ENCODE measurements at regions not wholly inside any gene's neighbourhood (a gene's known extent, or its start where the extent isn't known, plus 50 kb on each side); places are given as distances from the start of the nearest gene placed in this dataset.
A peak's percentile ranks its signal among the peaks of the same experiment; 100 is the strongest.
"Not testable (repeated sequence)": the region's sequence is repeated elsewhere in the genome, so short reads cannot be mapped to it uniquely, and the experiment has no call there.

GRCh38 chr12:124379379-124379937 is 84.6 kb downstream of the RFLNA start:
- H3K9ac ChIP-seq: no peak overlapping the region
- no peak for TF ChIP-seq Cebpa-rat (IDR thresholded peaks at IDR 0.05)
- peak overlapping the region; percentile 66 to 94 (median 88) for H3K4me2 ChIP-seq
- H3K4me1 ChIP-seq: peaks cover 57 to 90% (median 76%) of the 10 kb centered on the region in 10 experiments
- peaks cover 98 to 100% (median 100%) of the 10 kb centered on the region in 11 experiments for H4K20me1 ChIP-seq
- no peaks in the 10 kb centered on the region for H3K9me3 ChIP-seq (replicated peaks in 1 of 11)
- H3K36me3 ChIP-seq: peaks cover 34 to 86% (median 67%) of the 10 kb centered on the region in 11 experiments
- H3K27ac ChIP-seq: peak overlapping the region in 3 of 11 experiments; percentile 34 to 43 (median 34); a peak in 2 of 22 replicates
- H3K4me3 ChIP-seq: no peak overlapping the region; a peak in 1 of 20 replicates
- H3K27me3 ChIP-seq: no peaks in the 10 kb centered on the region

GRCh38 chr12:124378926-124379325 is 84.0 kb downstream of the RFLNA start:
- Histone ChIP-seq H3K4me2 (peak overlapping the region; percentile 66 to 94 (median 88)), H3K27ac (no peak overlapping the region), H4K20me1 (peaks cover 98 to 100% (median 100%) of the 10 kb centered on the region in 11 experiments)

GRCh38 chr12:124377981-124378509 is 83.2 kb downstream of the RFLNA start:
- Histone ChIP-seq H3K4me1 (peaks cover 44 to 76% (median 65%) of the 10 kb centered on the region in 10 experiments), H3K4me3 (no peak overlapping the region), H3K4me2 (peak overlapping the region in 3 of 11 experiments; percentile 5 to 90 (median 21); a peak in 2 of 22 replicates), H4K20me1 (peaks cover 89 to 98% (median 94%) of the 10 kb centered on the region in 11 experiments), H3K27me3 (no peaks in the 10 kb centered on the region), H3K9me3 (replicated peaks in 1 of 11) (no peaks in the 10 kb centered on the region), H3K27ac (no peak overlapping the region), H3K9ac (no peak overlapping the region), H3K36me3 (peaks cover 37 to 84% (median 65%) of the 10 kb centered on the region in 11 experiments)
- TF ChIP-seq Cebpa-rat (IDR thresholded peaks at IDR 0.05): no peak

More at GRCh38 chr12:124378926-124379325, 84.0 kb downstream of the RFLNA start:
- no peak overlapping the region for H3K4me3 ChIP-seq
- H3K36me3 ChIP-seq: peaks cover 39 to 86% (median 69%) of the 10 kb centered on the region in 11 experiments
- peaks cover 52 to 85% (median 71%) of the 10 kb centered on the region in 10 experiments for H3K4me1 ChIP-seq
- H3K27me3 ChIP-seq: no peaks in the 10 kb centered on the region
- TF ChIP-seq Cebpa-rat (IDR thresholded peaks at IDR 0.05): no peak
- H3K9ac ChIP-seq: no peak overlapping the region
- H3K9me3 ChIP-seq (replicated peaks in 1 of 11): no peaks in the 10 kb centered on the region

- Histone ChIP-seq H3K4me2 (peak overlapping the region in 9 of 11 experiments; percentile 35 to 82 (median 64); a peak in 16 of 22 replicates), H3K4me3 (no peak overlapping the region), H3K9ac (0 out of 22 replicates have a peak overlapping the region, but pooled peaks of 1 of the 11 experiments have one; percentile 5), H4K20me1 (peaks cover 73 to 98% (median 84%) of the 10 kb centered on the region in 11 experiments), H3K9me3 (replicated peaks in 1 of 11) (no peaks in the 10 kb centered on the region), H3K27me3 (no peaks in the 10 kb centered on the region), H3K4me1 (peaks cover 28 to 60% (median 48%) of the 10 kb centered on the region in 10 experiments), H3K36me3 (peaks cover 37 to 84% (median 64%) of the 10 kb centered on the region in 11 experiments), H3K27ac (no peak overlapping the region)
- TF ChIP-seq Cebpa-rat (IDR thresholded peaks at IDR 0.05): no peak
These were observed 81.5 kb downstream of the RFLNA start for GRCh38 chr12:124376435-124376834.

GRCh38 chr12:124375789-124376175 is 80.9 kb downstream of the RFLNA start:
- Histone ChIP-seq H3K4me2 (peak overlapping the region in 7 of 11 experiments; percentile 18 to 82 (median 66); a peak in 11 of 22 replicates), H3K36me3 (peaks cover 40 to 88% (median 71%) of the 10 kb centered on the region in 11 experiments)

GRCh38 chr12:124375141-124375788 is 80.4 kb downstream of the RFLNA start:
- Histone ChIP-seq H3K4me1 (peaks cover 16 to 48% (median 37%) of the 10 kb centered on the region in 10 experiments), H3K4me2 (peak overlapping the region in 6 of 11 experiments; percentile 18 to 82 (median 68); a peak in 10 of 22 replicates), H3K27ac (0 out of 22 replicates have a peak overlapping the region, but pooled peaks of 1 of the 11 experiments have one; percentile 1), H3K4me3 (no peak overlapping the region), H3K36me3 (peaks cover 45 to 93% (median 76%) of the 10 kb centered on the region in 11 experiments), H4K20me1 (peaks cover 61 to 98% (median 83%) of the 10 kb centered on the region in 11 experiments), H3K9ac (0 out of 22 replicates have a peak overlapping the region, but pooled peaks of 2 of the 11 experiments have one; percentile 26 to 47), H3K27me3 (no peaks in the 10 kb centered on the region), H3K9me3 (replicated peaks in 1 of 11) (no peaks in the 10 kb centered on the region)
- no peak for TF ChIP-seq Cebpa-rat (IDR thresholded peaks at IDR 0.05)

More at GRCh38 chr12:124375789-124376175, 80.9 kb downstream of the RFLNA start:
- Histone ChIP-seq H3K9me3 (replicated peaks in 1 of 11) (no peaks in the 10 kb centered on the region), H3K4me1 (peaks cover 21 to 53% (median 42%) of the 10 kb centered on the region in 10 experiments), H3K4me3 (no peak overlapping the region), H3K9ac (peak overlapping the region in 2 of 11 experiments; percentile 26 to 47; a peak in 2 of 22 replicates), H3K27me3 (no peaks in the 10 kb centered on the region), H4K20me1 (peaks cover 66 to 98% (median 83%) of the 10 kb centered on the region in 11 experiments), H3K27ac (0 out of 22 replicates have a peak overlapping the region, but pooled peaks of 1 of the 11 experiments have one; percentile 1)
- no peak for TF ChIP-seq Cebpa-rat (IDR thresholded peaks at IDR 0.05)

- peaks cover 58 to 98% (median 83%) of the 10 kb centered on the region in 11 experiments for H4K20me1 ChIP-seq
- no peaks in the 10 kb centered on the region for H3K9me3 ChIP-seq (replicated peaks in 1 of 11)
- H3K9ac ChIP-seq: no peak overlapping the region
- H3K4me1 ChIP-seq: peaks cover 9 to 41% (median 30%) of the 10 kb centered on the region in 10 experiments
- TF ChIP-seq Cebpa-rat (IDR thresholded peaks at IDR 0.05): no peak
- H3K27ac ChIP-seq: no peak overlapping the region
- H3K27me3 ChIP-seq: no peaks in the 10 kb centered on the region
- no peak overlapping the region for H3K4me3 ChIP-seq
- H3K36me3 ChIP-seq: peaks cover 52 to 98% (median 83%) of the 10 kb centered on the region in 11 experiments
- H3K4me2 ChIP-seq: no peak overlapping the region
These were observed 79.7 kb downstream of the RFLNA start for GRCh38 chr12:124374567-124374966.

- H3K27me3 ChIP-seq: no peaks in the 10 kb centered on the region
- H3K4me3 ChIP-seq: no peak overlapping the region
- H3K27ac ChIP-seq: no peak overlapping the region
- H4K20me1 ChIP-seq: peaks cover 58 to 98% (median 83%) of the 10 kb centered on the region in 11 experiments
- peaks cover 5 to 37% (median 26%) of the 10 kb centered on the region in 10 experiments for H3K4me1 ChIP-seq
- no peak overlapping the region for H3K4me2 ChIP-seq
- H3K36me3 ChIP-seq: peaks cover 52 to 98% (median 84%) of the 10 kb centered on the region in 11 experiments
- no peaks in the 10 kb centered on the region for H3K9me3 ChIP-seq (replicated peaks in 1 of 11)
- no peak for TF ChIP-seq Cebpa-rat (IDR thresholded peaks at IDR 0.05)
- H3K9ac ChIP-seq: no peak overlapping the region
These were observed 79.3 kb downstream of the RFLNA start for GRCh38 chr12:124374147-124374546.

GRCh38 chr12:124373701-124374100 is 78.8 kb downstream of the RFLNA start:
- Histone ChIP-seq H3K36me3 (peaks cover 55 to 98% (median 84%) of the 10 kb centered on the region in 11 experiments), H4K20me1 (peaks cover 58 to 98% (median 83%) of the 10 kb centered on the region in 11 experiments), H3K4me1 (peaks cover under 1 to 33% (median 21%) of the 10 kb centered on the region in 10 experiments; a peak in 19 of 20 replicates)
- not testable (repeated sequence) for H3K27ac ChIP-seq; H3K27me3 ChIP-seq; H3K9ac ChIP-seq; H3K4me2 ChIP-seq; H3K4me3 ChIP-seq; H3K9me3 ChIP-seq (replicated peaks in 1 of 11)
